ENCODE measurements at regions not wholly inside any gene's neighbourhood (a gene's known extent, or its start where the extent isn't known, plus 50 kb on each side); places are given as distances from the start of the nearest gene placed in this dataset.

DNA sequence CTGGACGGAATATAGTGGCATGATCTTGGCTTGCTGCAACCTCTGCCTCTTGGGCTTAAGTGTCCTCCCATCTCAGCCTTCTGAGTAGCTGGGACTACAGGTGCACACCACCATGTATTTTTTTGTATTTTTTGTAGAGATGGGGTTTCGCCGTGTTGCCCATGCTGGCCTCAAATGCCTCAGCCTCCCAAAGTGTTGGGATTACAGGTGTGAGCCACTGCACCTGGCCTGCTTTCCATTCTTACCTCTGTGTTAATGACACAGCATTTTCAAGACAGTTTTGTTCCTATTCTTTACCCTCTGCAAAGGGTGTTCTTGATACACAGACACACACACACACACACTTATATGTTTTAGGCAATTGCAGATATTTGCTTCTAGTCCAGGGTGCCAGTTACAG is 113.3 kb downstream of the LRRC70 start:
- no peak overlapping the region for H2AK5ac ChIP-seq (ENCODE audit: insufficient read length, low read length)
- H4K20me1 ChIP-seq (ENCODE audit: control insufficient read depth, insufficient read depth, insufficient read length), result no peaks in the 10 kb centered on the region
- no peaks in the 10 kb centered on the region for H3K79me2 ChIP-seq (ENCODE audit: insufficient read depth, low read length)
- H3K4me1 ChIP-seq (ENCODE audit: insufficient read depth, low read length), result no peaks in the 10 kb centered on the region
- no peak overlapping the region for H3K23ac ChIP-seq (ENCODE audit: insufficient read length, low read depth, low read length)
- Mint-ChIP-seq H3K4me3 (no peak overlapping the region), H3K27me3 (ENCODE audit: low read depth) (no peaks in the 10 kb centered on the region), H3K4me1 (peaks cover 5 to 9% of the 10 kb centered on the region in 2 experiments), H3K9me3 (peaks cover under 1% of the 10 kb centered on the region in 2 experiments; a peak in 2 of 5 replicates), H3K36me3 (ENCODE audit: insufficient read depth in 1 of 3, low read depth in 3 of 3) (no peaks in the 10 kb centered on the region), H3K27ac (no peak overlapping the region)
- H3K27ac ChIP-seq (ENCODE audit: insufficient read length, low read depth, low read length), result no peak overlapping the region
- no peaks in the 10 kb centered on the region; the same call in 1 of the 2 replicates for H3K27me3 ChIP-seq (ENCODE audit: insufficient read depth, low read length)
- no peak overlapping the region for H3K4me2 ChIP-seq (ENCODE audit: insufficient read depth, insufficient read length, low read length)
- H4K5ac ChIP-seq (ENCODE audit: insufficient read length, low read depth, low read length), result no peak overlapping the region
- no peak overlapping the region for H2BK20ac ChIP-seq (ENCODE audit: low read depth, low read length, poor library complexity, severe bottlenecking)
- H3K4ac ChIP-seq (ENCODE audit: low read depth, low read length), result no peak overlapping the region
- no peak overlapping the region for H3K18ac ChIP-seq (ENCODE audit: insufficient read length, low read depth, low read length)
- no peak for DNase-seq
- H4K91ac ChIP-seq (ENCODE audit: insufficient read length, low read depth, low read length), result no peak overlapping the region
- no peak overlapping the region for H2BK5ac ChIP-seq (ENCODE audit: insufficient read length, low read length)
- H3K79me1 ChIP-seq (ENCODE audit: insufficient read depth, low read depth, low read length, poor library complexity, severe bottlenecking), result no peaks in the 10 kb centered on the region
- no peak overlapping the region for H3K56ac ChIP-seq (ENCODE audit: insufficient read length, low read depth, low read length)
- no CpG with 5 or more reads among the region's 3 CpGs for WGBS (ENCODE audit: extremely low coverage, insufficient read length, low lambda C conversion rate)
- no peak overlapping the region for H2BK15ac ChIP-seq (ENCODE audit: low read depth, low read length)
- TF ChIP-seq, protein P1, sequence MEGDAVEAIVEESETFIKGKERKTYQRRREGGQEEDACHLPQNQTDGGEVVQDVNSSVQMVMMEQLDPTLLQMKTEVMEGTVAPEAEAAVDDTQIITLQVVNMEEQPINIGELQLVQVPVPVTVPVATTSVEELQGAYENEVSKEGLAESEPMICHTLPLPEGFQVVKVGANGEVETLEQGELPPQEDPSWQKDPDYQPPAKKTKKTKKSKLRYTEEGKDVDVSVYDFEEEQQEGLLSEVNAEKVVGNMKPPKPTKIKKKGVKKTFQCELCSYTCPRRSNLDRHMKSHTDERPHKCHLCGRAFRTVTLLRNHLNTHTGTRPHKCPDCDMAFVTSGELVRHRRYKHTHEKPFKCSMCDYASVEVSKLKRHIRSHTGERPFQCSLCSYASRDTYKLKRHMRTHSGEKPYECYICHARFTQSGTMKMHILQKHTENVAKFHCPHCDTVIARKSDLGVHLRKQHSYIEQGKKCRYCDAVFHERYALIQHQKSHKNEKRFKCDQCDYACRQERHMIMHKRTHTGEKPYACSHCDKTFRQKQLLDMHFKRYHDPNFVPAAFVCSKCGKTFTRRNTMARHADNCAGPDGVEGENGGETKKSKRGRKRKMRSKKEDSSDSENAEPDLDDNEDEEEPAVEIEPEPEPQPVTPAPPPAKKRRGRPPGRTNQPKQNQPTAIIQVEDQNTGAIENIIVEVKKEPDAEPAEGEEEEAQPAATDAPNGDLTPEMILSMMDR (conservative IDR thresholded peaks at IDR 0.05), result no peak
- no peak overlapping the region for H3T11ph ChIP-seq (ENCODE audit: low read length)
- H3K23me2 ChIP-seq (ENCODE audit: insufficient read length, low read depth, low read length, poor library complexity, severe bottlenecking), result no peaks in the 10 kb centered on the region
- H3K9ac ChIP-seq (ENCODE audit: extremely low read depth, insufficient read length, low read length), result no peak overlapping the region
- no peak overlapping the region for H3K14ac ChIP-seq (ENCODE audit: insufficient read depth, low read length)
- H4K8ac ChIP-seq (replicated peaks; ENCODE audit: insufficient read length, low read depth, low read length), result no peak overlapping the region
- no peaks in the 10 kb centered on the region for H3K9me3 ChIP-seq (ENCODE audit: control insufficient read depth, low read depth, low read length)
- no peak overlapping the region for H2AFZ ChIP-seq (ENCODE audit: low read length)
- H2BK12ac ChIP-seq (ENCODE audit: insufficient read length, low read depth, low read length), result no peak overlapping the region
- no peak overlapping the region for H2BK120ac ChIP-seq (ENCODE audit: low read depth, low read length, poor library complexity, severe bottlenecking)

Measured in H9 (cell line).